GM21526 (cell line): ENCODE measurements at regions not wholly inside any gene's neighbourhood (a gene's known extent, or its start where the extent isn't known, plus 50 kb on each side); places are given as distances from the start of the nearest gene placed in this dataset.

Experiments used
- ATAC-seq: cut with Tn5 transposase; IDR thresholded peaks from one replicate; pipeline ENCODE4 v1.9.1; 2021; ENCODE audit warnings: moderate library complexity; ENCODE audit not compliant: unreplicated experiment, low FRiP score

DNA sequence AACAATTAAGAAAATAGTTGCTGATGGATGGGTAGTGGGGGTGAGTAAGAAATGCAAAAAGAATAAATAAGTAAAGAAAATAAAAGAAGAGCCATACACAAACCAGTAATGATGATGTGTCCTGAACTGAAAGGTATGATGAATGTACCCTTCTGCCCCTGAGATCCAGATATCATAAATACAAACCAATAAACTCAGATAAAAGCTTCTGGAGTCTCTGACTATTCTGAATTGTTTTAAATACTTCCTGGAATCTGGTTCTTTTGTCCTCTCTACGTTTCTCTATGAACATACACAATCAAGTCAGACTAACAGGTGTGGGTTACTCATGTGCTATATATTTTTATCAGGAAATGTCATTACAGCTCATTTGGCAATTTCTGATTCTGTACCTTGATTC, 153.4 kb downstream of the PPP1R2C start:
- ATAC-seq = no peak

DNA sequence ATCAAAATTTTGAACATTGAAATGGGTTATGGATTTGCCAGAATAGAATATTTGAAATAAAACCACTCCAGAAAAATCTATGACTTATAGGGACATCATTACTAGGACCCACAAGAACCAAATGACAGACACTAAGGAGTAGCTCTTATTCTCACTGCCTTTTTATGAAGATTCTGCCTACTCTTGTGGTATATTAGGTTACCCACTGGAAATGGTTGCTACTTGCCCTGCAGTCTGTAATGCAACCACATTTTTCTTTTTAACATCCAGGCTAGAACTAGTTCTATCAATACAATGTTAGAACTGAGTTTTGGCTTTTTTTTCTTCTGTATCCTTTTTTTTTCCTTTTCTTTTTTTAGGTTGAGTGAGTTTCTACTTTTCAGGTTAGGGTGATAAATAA, 158.9 kb downstream of the PPP1R2C start:
- ATAC-seq = no peak

DNA sequence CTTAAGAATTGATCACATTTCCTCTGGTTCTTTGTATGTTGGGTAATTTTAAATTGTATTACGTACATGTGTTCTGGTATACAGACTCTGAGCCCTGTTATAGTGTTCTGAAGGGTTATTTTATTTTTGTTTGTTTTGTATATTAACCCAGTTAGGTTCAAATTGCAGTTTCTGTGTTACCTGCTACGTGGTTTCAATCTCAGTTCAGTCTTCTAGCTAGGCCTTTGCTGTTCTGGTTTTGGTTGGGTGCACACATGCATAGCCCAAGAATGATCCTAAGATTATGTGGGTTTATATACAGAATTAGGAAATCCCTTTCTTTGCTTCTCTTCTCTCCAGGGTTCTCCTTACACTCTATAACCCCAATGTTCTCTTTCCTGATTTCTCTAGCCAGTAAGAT, 161.0 kb downstream of the PPP1R2C start:
- ATAC-seq = no peak

DNA sequence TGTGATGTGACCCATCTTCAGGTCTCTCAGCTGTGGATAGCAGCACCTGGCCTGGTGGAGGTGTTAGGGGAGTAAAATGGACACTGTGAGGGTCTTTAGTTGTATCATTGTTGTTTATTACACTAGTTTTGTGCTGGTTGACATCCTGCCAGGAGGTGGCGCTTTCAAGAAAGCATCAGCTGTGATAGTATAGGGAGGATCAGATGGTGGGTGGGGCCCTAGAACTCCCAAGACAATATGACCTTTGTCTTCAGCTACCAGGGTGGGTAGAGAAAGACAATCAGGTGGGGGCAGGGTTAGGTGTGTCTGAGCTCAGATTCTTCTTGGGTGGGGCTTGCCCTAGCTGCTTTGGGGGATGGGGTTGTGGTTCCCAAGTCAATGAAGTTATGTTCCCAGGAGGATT, 162.8 kb downstream of the PPP1R2C start:
- ATAC-seq = no peak

DNA sequence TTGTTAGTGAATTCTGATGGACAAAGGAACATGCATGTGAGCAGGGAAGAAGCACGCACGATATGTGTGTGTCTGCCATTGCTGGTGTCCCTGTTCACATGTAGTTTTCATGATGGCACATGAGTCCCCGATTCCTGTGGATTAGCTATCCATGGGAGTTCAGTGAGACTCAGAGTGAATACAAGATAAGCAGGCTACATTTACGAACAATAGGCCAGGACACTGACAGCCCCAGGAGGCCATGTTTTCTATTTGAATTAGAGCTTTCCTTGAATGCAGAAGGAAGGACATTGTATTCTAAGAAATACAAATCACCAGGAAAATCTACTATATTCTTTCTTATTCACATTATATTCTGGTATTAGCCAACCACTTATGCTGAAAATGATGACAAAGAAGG, 171.4 kb downstream of the PPP1R2C start:
- ATAC-seq = no peak

DNA sequence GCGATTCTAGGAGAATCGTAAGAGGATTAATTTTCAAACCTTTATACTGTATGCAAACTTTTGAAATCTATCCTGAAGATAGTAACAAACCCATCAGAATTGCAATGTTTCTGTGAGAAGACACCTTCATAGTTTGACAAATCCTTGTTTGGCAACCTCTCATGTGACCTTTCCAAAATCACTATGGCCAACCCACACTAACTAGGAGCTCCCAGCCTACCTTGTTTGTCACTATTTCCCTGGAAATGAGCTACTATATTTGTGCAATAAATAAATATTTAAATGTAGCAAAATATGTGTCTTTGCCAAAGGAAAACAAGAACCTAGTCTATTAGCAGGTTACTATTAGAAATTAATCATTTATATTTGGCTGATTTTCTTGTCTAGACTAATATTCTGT, 173.7 kb downstream of the PPP1R2C start:
- ATAC-seq = no peak

DNA sequence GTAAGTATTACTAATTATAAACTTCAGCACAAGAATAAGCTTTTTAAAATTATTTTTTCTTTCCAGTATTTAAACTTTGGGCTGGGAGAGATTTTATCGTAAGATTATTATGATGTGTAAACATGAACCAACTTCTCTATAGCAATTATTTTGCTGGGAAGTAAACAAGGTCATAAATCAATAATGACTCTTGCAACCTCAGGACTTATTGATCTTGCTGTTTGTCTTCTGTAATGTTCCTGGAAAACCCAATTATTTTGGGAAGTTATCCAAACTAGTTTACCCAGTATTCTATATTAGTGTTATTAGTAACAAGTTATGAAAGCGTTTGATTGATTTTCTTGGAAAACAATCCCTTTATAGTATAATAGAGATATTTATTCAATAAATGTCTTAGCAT, 174.9 kb downstream of the PPP1R2C start:
- no peak for ATAC-seq

DNA sequence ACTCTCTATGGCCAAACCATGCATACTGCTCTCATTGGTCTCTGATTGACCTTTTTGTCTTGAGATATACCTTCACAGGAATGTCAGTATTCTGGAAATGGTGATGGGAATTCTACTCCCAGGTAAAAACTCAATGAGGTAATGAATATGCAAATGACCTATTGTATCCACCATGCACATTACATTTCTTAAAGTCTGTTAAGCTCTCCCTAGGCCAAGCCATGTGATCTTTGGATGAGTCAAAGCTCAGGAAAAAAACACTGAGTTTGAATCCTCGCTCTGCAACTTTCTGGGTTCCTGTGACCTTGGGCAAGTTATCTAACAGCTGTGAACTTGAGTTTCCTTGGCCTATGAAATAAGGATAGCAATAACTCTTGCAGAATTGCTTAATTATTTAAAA, 175.4 kb downstream of the PPP1R2C start:
- no peak for ATAC-seq

DNA sequence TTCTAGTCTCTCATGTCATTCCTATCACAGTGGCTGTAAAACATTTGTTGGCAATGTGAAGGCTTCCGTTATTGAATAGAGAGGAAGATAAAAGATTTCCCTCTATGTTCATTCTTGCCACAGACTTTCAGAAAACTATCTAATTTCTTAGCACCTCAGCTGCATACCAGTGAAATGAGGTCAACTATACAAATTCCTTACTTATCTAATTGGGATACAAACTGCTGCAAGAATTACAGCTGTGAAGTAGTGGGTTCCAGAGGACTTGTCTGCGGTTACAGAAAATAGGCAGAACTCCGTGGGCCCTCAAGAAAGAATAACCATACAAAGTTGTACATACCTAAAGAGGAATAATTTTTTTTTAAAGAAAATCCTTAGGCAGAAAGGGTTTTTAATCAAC, 175.8 kb downstream of the PPP1R2C start:
- no peak for ATAC-seq

DNA sequence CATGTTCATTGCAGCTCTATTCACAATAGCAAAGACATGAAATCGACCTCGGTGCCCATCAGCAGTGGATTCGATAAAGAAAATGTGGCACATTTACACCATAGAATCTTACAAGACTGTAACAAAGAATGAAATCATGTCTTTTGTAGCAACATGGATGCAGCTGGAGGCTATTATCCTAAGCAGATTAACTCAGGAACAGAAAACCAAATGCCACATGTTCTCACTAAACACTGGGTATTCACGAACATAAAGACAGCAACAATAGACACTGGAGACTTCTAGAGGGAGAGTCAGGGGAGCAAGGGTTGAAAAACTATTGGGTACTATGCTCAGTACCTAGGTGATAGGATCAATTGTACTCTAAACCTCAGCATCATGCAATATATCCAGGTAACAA, 180.5 kb downstream of the PPP1R2C start:
- no peak for ATAC-seq

DNA sequence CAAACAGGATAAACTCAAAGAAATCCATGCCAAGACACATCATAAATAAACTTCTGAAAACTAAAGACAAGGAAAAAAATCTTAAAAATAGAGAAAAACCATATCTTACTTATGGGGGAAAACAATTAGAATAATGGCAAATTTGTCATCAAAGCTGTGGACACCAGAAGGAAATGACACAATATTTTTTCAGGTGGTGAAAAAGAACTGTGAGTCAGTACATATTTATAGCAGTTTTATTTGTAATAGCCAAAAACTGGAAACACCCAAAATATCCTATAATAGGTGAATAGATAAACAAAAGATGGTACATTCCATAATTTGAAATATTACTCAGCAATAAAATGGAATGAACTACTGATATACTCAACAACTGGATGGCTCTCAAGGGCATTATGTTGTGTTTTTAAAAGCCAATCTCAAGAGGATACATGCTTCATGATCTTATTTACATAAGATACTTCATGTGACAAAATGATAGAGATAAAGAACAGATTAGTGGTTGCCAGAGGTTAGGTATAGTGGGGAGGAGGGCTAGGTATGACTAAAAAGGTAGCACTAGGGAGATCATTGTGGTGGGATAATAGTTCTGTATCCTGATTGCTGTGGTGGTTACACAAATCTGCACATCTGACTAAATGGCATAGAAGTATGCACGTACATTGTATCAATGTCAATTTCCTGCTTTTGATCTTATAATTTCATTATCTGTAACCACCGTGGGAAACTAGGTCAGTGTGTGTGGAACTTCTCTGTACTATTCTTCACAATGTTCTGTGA, 191.9 kb downstream of the PPP1R2C start:
- no peak for ATAC-seq

DNA sequence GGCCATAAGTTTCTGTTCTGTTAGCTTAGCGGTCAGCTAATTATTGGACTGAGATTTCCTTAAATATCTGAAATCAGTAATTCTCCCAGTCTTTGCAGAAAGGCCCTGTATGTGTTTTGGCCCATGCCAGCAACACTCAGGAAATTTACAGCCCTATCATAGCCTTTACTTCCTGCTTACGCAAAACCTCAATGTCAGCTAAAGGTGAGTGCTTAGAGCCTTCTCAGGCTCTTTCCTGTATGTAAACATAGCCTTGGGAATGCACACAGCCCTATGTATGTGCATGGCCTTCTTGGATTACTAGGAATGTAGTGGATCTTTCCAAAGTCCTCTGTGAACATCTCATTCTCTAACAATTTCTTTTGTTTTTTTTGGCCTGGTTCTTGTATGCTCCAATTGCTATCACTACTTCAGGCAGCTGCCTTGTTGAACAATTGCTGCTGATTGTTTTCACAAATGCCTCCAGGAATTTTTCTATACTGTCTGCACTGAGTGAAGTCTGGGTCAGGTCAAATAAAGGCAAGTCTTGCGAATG, 200.0 kb downstream of the PPP1R2C start:
- ATAC-seq = no peak

DNA sequence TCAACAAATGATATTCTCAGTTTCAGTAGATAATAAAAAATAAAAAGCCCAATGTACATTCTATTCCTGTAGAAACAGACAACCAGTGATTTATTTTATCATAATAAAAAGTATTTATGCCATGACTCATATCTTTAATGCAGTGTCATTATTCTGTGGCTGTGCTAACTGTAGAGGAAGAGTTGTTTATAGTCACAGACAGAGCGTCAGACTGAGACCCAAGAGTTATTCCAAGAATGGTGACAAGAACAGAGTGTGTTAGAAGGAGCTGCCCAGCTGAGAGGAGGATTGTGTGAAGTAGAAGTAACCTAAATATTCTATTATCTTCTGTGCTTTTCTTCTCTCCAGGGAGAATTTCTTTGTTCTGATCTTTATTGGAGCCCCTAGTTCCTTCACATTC, 210.7 kb downstream of the PPP1R2C start:
- no peak for ATAC-seq

DNA sequence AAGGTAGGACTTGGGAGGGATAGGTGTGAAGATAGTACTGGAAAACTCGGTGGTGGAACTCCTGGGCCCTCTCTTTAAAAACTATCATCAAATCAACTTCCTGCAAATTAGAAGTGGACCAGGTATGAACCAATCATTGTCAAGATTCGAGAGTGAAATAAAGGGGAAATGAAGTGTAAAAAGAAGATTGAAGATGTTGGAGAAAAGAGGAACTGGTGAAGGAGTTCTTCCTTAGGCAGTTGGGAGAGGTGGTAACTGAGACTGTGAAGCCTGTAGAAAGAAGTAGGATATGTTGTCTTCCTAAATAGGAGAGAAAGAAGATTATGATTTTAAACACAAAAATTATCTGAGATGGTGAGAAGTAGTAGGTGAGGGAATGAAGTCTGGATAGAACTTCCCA, 212.2 kb downstream of the PPP1R2C start:
- no peak for ATAC-seq

DNA sequence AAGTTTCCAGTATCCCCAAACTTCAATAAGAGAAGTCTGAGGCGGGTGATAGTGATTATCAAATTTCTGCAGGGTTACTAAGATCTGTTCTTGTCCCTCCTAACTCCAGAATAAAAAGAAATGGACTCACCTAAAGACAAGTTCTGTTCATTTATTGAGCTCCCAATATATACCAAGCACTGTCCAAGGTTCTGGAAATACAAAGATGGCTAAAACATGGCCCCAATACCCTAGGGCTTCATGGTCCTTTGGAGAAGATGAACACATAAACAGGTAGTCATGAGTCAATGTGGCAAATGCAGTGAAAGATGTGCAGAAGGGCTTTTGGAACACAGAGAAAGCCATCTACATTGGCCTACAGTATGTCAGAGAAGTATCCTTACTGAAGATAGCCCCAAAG, 231.2 kb downstream of the PPP1R2C start:
- no peak for ATAC-seq

DNA sequence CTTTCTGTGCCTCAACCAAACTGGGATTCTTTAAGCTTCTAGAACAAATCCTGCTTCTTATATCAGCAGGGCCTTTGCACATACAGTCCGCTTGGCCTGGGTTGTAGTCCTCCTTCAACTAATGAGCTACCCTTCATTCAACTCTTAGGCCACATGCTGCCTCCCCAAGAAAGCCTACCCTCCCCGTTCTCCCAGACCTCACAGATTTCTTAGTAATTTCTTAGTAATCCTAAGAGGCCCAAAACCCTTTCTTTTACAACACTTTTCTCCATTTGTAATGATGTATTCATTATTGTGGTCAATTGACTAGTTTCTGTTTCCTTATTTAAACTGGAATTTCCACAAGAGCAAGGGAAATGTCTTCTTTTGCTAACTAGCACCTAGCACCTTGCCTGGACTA, 233.1 kb downstream of the PPP1R2C start:
- ATAC-seq = no peak

DNA sequence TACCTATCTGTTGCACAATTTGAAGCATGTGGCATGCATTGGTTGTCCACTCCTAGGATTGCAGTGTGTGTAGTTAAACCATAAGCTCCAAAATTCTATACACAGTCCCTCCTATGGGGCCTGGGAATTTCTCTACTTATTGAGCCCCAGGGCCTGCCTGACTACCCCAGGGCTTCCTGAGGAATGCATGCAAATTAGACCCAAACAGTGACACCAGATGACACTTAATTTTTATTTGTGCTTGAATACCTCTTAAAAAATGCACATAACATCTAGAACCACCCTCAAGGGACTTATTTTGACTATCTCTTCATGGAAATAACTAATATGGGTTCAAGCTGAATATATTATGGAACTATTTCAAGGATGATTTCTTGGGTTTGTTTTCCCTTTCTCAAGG, 236.4 kb downstream of the PPP1R2C start:
- no peak for ATAC-seq

DNA sequence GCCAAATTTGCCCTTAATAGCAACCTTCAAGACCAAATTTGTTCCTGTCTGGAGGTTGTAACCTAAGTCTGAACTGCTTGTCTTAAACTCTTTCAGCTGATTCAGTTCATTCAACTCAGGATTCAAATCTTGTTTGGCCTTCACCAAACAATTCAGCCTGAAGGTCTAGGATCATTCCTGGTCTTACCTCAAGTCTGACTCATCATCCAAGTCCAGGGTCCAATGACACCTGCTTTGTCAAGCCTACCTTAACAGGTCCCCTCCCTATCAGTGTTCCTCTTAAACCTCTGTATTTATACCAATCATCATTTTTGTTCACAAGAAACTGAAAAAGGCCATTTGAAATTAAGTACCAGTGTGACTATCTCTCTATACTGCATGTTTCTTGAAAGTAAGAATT, 237.8 kb downstream of the PPP1R2C start:
- no peak for ATAC-seq

DNA sequence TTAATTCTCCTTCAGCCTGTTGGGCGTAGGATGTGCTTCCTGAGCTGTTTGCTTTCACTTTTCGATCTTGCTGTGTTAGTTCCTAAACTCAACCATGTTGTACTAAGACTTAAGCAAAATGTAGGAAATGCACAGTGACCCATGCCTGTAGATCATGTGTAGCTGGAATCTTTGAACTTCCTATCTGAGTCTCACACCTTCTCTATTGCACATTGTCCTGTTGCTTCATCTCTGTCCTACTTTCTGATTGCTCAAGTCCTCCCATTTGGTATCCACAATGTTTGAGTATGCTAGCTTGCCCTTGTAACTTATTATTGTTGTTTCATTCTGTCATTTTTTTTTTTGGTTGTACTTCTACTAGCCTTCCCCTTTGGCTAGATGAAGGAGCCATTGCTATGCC, 239.6 kb downstream of the PPP1R2C start:
- ATAC-seq = no peak

DNA sequence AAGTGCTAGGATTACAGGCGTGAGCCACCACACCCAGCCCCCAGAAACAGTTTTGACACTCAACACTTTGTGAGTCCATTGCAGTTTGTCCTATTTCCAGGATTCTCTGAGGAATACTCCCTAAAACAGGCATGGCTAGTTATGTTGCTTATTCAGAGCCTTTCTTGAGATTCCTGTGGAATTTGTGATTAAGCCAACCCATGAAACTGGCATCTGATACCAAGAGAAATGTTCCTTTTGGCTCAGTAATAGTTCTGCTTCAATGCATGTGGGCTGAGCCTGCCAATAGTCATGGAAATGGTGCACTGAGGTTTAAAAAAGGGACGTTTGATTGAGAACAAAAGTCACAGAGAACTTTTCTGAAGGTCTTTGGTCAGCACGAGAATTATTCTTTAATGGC, 241.7 kb downstream of the PPP1R2C start:
- no peak for ATAC-seq

DNA sequence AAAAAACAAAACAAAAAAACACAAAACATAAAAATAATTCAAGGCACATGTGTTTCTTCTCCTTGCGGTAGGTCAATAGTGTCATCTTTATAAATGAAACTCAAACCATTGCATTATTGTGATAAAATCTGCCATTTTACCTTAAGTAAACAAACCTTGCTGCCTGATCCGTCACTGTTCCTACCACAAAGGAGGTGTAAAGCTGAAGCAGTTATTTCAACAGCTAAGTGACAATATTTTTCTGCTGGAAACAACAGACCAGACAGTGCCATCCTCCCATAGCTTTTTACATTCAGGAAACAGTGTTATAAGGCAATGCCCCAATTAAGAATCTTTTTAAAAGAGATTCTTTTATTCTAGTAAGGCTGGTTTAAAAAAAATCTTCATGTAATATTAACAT, 242.7 kb downstream of the PPP1R2C start:
- no peak for ATAC-seq

DNA sequence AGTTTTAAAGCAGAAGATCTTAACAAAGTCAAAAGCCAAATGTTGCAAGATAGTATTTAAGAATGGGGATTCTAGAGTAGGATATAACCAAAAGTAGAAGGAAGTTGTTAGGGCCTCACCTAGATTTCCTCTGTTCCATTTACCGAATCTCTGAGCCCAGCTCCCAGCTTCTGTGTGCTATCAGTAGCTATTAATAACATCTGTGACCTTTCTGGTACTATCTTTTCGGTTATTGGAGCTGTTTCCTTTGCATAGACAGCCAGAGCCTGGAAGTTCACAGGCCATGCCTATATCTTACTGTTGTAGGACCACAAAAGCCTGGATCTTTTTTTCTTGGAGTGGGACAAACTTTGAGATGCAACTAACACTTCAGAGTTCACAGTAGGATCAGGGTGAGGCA, 244.2 kb downstream of the PPP1R2C start:
- no peak for ATAC-seq

DNA sequence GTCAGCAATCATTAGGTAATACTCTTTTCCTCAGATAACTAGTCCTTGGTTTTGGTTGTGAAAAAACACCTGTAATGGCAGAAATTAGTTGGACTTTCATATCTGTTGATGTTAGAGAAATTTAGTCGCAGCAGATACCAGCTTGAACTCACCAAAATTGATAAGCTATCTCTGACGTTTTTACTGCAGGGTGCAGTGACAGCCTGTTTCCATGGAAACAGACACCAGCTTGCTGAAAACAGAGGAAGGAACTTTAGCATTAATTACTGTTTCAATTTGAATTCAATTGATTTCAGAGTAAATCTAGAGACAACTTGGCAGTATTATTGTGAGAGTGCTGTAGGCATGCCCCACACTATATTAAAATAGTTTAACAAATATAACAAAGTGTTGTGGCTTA, 246.5 kb downstream of the PPP1R2C start:
- ATAC-seq = no peak
